COR-L47 (cell line): ENCODE measurements at regions not wholly inside any gene's neighbourhood (a gene's known extent, or its start where the extent isn't known, plus 50 kb on each side); places are given as distances from the start of the nearest gene placed in this dataset.
"Not testable (repeated sequence)": the region's sequence is repeated elsewhere in the genome, so short reads cannot be mapped to it uniquely, and the experiment has no call there.

Source experiments
- DNase-seq: peaks from one replicate; lab custom pipeline; 2025; lab: John Stamatoyannopoulos, UW

DNA sequence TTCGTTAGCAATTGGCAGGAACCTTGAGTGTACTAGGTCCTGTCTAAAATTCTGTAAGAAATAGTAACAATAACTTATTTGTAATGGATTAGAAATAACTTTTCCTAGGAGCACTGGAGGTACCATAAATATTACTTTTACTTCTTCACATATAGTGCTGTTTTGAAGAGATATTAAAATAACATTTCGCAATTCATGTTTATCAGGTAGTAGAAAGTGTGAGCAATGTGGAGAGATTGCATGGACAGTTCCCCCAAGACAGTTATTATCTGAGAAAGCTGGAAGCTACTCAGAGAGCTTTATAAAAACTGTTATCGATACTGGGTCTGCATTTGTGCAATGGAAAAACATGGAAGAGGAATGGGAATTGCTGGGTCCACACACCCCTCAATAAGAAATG, 128.5 kb upstream of the KIF26B start:
- no peak for DNase-seq

GRCh38 chr1:245025525-245025924, 129.3 kb upstream of the KIF26B start:
- no peak for DNase-seq

DNA sequence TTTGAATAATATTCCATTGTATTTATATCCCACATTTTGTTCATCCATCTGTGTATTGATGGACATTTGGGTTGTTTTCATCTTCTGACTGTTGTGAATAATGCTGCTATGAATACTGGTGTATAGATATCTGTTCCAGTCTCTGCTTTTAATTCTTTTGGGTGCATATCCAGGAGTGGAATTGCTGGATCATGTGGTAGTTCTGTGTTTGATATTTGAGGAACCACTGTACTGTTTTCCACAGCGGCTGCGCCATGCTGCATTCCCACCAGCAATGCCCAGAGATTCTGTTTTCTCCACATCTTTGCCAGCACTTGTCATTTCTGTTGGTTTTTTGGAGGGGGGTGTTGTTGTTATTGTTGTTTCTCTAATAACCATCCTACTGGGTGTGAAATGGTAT, 131.6 kb upstream of the KIF26B start:
- DNase-seq, result no peak

- no peak for DNase-seq
Measured at GRCh38 chr1:245019910-245020486, 134.8 kb upstream of the KIF26B start.

DNA sequence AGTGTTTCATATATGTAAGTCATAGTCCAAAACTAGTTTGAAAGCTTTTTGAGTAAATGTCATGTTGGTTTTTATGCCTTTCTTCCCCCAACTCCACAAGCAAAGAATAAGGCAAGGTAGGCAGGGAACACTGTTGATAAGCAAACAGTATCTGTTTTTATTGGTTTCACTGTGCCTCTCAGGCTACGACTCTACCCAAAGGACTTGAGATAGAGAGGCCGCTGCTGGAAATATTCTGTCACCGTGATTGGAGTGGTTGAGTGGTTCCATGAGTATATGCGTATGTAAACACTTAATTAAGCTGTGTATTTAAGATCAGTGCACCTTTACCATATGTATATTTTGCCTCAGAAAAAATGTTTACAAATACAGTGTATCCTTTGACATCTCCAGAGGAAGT, 138.1 kb upstream of the KIF26B start:
- no peak for DNase-seq

DNA sequence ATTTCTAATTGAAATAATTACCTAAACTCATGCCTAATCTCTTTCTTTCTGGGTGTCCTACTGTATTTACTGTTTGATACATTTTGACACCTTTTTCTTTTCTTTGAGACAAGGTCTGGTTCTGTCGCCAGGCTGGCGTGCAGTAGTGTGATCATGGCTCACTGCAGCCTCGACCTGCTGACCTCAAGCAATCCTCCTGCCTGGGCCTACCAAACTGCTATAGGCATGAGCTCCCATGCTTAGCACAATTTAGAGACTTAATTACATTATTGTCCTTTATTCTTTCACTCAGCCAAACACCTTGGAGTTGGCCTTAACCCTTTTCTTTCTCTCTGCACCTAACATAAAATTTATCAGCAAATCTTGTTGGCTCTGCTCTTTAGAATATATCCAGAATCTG, 139.8 kb upstream of the KIF26B start:
- no peak for DNase-seq

DNA sequence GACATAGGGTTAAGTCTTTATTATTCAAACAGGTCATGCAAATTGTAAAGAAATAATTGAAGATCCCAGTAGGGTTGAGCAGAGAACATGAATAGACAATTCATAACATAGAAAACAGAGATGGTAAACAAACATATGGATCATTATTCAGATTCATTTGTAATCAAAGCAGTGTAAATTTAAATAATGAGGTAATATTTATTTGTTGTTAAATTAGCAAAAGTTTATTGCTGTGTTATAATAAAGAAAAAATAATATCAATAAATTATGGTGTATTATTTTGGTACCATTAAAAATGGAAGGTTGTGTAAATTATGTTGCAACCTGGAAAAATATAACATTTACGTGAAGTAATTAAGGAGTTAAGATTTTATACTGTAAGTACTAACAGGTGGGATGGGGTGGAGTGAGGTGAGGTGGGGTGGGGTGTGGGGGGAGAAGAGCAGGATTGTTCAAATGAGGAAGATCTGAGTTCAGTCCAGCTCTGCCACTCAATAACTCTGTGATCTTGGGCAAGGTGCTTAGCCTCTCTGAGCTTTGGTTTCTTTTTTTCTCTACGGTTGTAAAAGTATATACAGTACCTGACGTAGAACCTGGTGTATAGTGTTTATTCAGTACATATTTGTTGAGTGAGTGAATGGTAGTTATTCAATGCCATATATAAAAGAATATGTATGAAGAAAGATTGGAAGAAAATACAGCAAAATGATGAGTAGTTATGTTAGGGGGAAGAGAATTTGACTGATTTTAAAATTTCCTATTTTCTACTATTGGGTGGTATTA, 140.3 kb upstream of the KIF26B start:
- DNase-seq, result no peak

DNA sequence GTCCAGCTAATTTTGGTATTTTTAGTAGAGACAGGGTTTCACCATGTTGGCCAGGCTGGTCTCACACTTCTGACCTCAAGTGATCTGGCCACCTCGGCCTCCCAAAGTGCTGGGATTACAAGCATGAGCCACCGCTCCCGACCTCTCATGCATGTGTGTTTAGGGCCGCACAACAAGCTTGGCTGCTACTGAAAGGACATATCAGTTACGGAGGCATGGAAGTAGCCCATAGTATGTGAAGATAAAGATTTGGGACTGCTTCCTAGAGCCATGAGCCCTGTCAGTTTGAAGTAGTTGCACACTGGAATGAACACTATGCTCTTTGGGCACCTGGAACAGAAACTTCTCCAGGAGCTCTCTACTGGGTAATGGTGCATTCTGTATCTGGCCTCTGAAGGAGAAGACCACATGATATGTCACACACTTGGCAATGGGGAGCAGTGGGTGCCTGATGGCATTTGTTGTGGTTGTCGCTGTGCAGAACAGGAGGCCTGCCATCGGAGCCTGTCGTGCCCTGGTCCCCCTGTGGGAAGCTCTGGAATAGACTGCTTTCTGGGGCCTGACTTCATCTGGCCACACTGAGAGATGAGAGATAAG, 144.7 kb upstream of the KIF26B start:
- DNase-seq, result no peak

- DNase-seq, result no peak
Measured at GRCh38 chr1:245008761-245009160, 144.4 kb upstream of the HNRNPU start.

DNA sequence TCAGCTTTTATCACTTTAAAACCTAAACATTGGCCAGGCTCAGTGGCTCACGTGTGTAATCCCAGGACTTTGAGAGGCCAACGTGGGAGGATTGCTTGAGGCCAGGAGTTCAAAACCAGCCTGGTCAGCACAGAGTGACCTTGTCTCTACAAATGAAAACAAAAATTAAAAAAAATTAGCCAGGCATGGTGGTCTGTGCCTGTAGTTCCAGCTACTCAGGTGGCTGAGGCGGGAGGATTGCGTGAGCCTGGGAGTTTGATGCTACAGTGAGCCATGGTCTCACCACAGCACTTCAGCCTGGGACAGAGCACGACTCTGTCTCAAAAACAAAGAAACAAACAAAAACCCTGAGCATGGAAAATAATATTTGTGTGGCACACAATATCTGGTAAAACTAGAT, 143.5 kb upstream of the HNRNPU start:
- DNase-seq, result no peak

GRCh38 chr1:245003246-245003645, 138.9 kb upstream of the HNRNPU start:
- DNase-seq, result no peak

DNA sequence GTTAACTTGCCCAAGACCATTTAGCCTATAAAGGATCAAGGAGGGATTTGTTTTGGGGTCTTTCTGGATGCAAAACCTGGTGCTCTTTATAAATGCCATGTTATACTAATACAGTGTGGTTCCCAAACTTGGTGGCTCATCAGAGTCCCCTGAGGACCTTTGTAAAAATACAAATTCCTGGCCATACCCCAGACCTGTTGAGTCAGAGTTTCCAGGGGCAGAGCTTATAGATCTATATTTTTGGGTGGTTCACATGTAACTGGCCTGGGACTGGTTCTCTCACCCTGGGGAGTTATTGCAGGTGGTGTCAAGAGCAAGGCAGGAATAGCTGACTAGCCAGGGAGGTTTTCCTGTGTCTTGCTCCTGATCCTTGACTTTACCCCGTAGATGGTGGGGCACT, 136.9 kb upstream of the HNRNPU start:
- DNase-seq, result no peak

GRCh38 chr1:245000872-245001188, 136.5 kb upstream of the HNRNPU start:
- DNase-seq, result no peak

DNA sequence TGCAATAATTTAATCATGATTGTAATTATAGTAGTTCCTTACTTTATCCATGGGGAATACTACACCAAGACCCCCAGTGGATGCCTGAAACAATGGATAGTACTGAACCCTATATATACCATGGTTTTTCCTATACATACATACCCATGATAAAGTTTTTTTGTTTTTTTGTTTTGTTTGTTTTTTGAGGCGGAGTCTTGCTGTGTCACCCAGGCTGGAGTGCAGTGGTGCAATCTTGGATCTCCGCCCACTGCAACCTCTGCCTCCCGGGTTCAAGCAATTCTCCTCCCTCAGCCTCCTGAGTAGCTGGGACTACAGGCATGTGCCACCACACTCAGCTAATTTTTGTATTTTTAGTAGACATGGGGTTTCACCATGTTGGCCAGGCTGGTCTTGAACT, 135.3 kb upstream of the HNRNPU start:
- DNase-seq, result not testable (repeated sequence)

GRCh38 chr1:244998717-244999346, 134.5 kb upstream of the HNRNPU start:
- no peak for DNase-seq

DNA sequence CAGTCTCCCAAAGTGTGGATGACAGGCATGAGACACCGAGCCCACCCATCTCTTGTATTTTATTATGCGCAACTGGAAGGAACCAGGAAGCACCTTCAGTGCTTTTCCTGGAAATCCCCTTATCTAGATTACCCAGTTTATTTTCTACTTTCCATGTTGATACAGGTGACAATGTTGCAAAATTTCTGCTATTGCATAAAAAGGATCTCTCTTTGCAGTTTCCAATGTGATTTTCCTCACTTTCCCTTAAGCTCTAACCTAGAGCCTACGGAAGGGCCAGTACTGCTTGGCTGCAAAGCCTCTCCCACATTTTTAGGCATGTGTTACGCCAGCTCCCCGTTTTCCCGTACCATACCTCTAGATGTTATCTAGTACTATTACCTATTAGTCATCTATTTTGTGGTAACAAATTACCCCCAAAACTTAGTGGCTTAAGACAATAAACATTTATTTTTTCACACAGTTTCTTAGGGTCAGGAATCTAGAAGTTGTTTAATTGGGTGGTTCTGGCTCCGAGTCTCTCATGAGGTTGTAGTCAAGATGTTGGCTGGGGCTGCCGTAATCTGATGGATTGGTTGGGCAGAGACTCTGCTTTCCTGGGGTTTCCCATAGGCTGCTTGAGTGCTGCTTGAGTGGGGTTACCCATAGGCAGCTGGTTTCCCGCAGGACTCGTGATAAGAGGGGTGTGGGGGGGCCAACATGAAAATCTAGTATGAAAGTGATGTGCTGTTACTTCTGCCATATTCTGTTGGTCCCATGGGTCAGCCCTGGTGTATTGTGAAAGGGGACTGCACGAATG, 131.5 kb upstream of the HNRNPU start:
- no peak for DNase-seq

DNA sequence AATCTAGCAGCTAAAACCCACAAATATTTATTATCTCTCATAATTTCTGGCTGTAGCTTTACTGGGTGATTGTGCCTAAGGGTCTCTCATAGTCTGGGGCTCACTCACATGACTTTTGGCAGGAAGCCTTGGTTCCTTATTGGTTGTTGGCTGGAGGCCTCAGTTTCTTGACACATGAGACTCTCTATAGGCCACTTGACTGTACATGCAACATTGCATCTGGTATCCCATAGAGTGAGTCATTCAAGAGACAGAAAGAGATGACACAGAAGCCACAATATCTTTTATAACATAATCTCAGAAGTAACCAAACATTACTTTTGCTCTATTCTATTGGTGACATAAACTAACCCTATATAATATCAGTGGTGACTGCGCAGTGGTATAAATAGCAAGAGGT, 128.5 kb upstream of the HNRNPU start:
- no peak for DNase-seq

DNA sequence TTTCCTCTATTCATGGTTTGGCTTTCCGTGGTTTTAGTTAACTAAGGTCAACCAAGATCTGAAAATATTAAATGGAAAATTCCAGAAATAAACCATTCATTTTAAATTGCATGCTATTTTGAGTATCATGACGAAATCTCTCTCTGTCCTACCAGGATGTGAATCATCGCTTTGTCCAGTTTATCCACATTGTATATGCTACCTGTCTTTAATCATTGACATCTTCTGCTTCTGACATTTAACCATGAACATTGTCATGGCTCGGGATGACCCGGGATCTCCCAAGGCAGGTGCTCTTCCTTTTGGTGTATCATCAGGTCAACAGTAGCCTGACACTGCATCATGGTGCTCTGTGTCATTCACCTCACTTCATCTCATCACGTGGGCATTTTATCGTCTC, 125.5 kb upstream of the HNRNPU start:
- DNase-seq, result no peak

GRCh38 chr1:244988521-244988920, 124.2 kb upstream of the HNRNPU start:
- DNase-seq, result no peak

DNA sequence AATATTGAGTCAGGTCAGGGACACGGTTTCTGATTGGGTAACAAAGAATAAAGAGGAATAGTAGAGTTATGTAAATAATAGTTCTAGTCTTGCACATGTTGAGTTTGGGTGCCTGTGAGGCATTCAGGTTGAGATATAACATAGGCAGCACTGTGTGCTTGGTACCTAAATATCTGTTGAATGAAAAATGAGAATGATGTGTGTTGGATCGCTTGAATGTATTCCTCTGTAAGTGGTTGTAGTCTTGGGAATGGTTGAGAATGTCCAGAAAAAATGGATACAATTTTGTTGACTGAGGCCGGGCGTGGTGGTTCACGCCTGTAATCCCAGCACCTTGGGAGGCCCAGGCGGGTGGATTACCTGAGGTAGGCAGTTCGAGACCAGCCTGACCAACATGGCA, 116.3 kb upstream of the HNRNPU start:
- DNase-seq, result no peak

GRCh38 chr1:244974550-244974949, 110.2 kb upstream of the HNRNPU start:
- no peak for DNase-seq

GRCh38 chr1:244974106-244974505, 109.8 kb upstream of the HNRNPU start:
- no peak for DNase-seq
